OCI-LY3 (cell line): ENCODE measurements at regions not wholly inside any gene's neighbourhood (a gene's known extent, or its start where the extent isn't known, plus 50 kb on each side); places are given as distances from the start of the nearest gene placed in this dataset.

Experiments
- H2AFZ ChIP-seq: fragments of 200-600, 300-600 bp; shearing (Covaris generic); 2 replicates; pipeline ENCODE4 v1.6.0; 2014; ENCODE audit warnings: antibody characterized with exemption, low read depth, low read length
- H3K27ac ChIP-seq: fragments of 200-600, 300-600 bp; sonication (generic); 2 replicates; pipeline ENCODE4 v1.5.1; 2014; ENCODE audit warnings: mild to moderate bottlenecking, low read length, moderate library complexity, mixed read lengths
- H3K27me3 ChIP-seq: fragments of 200-600, 300-600 bp; sonication (generic); 2 replicates; pipeline ENCODE4 v1.6.1; 2014; ENCODE audit warnings: low read depth, low read length, mixed read lengths
- H3K36me3 ChIP-seq: fragments of 200-600, 300-600 bp; sonication (generic); replicated peaks from 2 replicates; pipeline ENCODE3; 2014; ENCODE audit warnings: low read depth, low read length, mixed read lengths
- H3K4me1 ChIP-seq: fragments of 300-600, 200-600 bp; sonication (generic); 2 replicates; pipeline ENCODE4 v1.6.1; 2014; ENCODE audit warnings: low read length, mixed read lengths
- H3K4me2 ChIP-seq: fragments of 200-600, 300-600 bp; sonication (generic); 2 replicates; pipeline ENCODE4 v1.6.1; 2014; ENCODE audit warnings: low read length, mixed read lengths
- H3K4me3 ChIP-seq: fragments of 300-600, 200-600 bp; sonication (generic); 2 replicates; pipeline ENCODE4 v1.5.1; 2014; ENCODE audit warnings: antibody characterized with exemption, mild to moderate bottlenecking, low read length, moderate library complexity
- H3K79me2 ChIP-seq: fragments of 300-600, 200-600 bp; shearing (Covaris generic); 2 replicates; pipeline ENCODE4 v1.6.1; 2014; ENCODE audit warnings: mild to moderate bottlenecking, low read length, mixed read lengths
- H3K9ac ChIP-seq: fragments of 300-600, 200-600 bp; shearing (Covaris generic); 2 replicates; pipeline ENCODE4 v1.6.0; 2014; ENCODE audit warnings: mild to moderate bottlenecking, low read length, moderate library complexity
- H3K9me3 ChIP-seq: fragments of 200-600, 300-600 bp; shearing (Covaris generic); 2 replicates; pipeline ENCODE4 v1.6.1; 2014; ENCODE audit warnings: low read length, mixed read lengths; ENCODE audit not compliant: insufficient read depth
- H4K20me1 ChIP-seq: fragments of 200-600, 300-600 bp; sonication (generic); 2 replicates; pipeline ENCODE4 v1.6.1; 2016; ENCODE audit warnings: low read length, mixed read lengths; ENCODE audit not compliant: insufficient read depth
- CTCF ChIP-seq: fragments of 200-600, 300-600 bp; sonication (generic); IDR thresholded peaks from 2 replicates; pipeline ENCODE4 v1.5.1; 2014; ENCODE audit warnings: antibody characterized with exemption, low read length, low read depth
- EZH2phosphoT487 ChIP-seq: fragments of 200-600 bp; shearing (Covaris generic); IDR thresholded peaks from 2 replicates; pipeline ENCODE4 v1.6.1; 2018; ENCODE audit warnings: antibody characterized with exemption, mixed run types, low read depth

- Histone ChIP-seq H3K27ac (no peak overlapping the region), H3K9me3 (peaks cover 5% of the 10 kb centered on the region), H3K36me3 (peaks cover 6% of the 10 kb centered on the region), H3K9ac (no peak overlapping the region), H2AFZ (no peak overlapping the region), H3K4me2 (no peak overlapping the region), H4K20me1 (no peaks in the 10 kb centered on the region), H3K4me1 (no peaks in the 10 kb centered on the region), H3K79me2 (no peaks in the 10 kb centered on the region), H3K4me3 (no peak overlapping the region), H3K27me3 (no peaks in the 10 kb centered on the region)
- no peak for TF ChIP-seq EZH2phosphoT487
- no peak for TF ChIP-seq CTCF
Observed at GRCh38 chr6:48307573-48307972, 196.6 kb upstream of the PTCHD4 start.

- H3K9me3 ChIP-seq, result no peaks in the 10 kb centered on the region
- no peak overlapping the region for H2AFZ ChIP-seq
- no peaks in the 10 kb centered on the region for H3K27me3 ChIP-seq
- H3K79me2 ChIP-seq, result no peaks in the 10 kb centered on the region
- no peak overlapping the region for H3K9ac ChIP-seq
- no peaks in the 10 kb centered on the region for H4K20me1 ChIP-seq
- H3K4me1 ChIP-seq, result no peaks in the 10 kb centered on the region
- H3K27ac ChIP-seq, result no peak overlapping the region
- H3K36me3 ChIP-seq, result no peaks in the 10 kb centered on the region
- TF ChIP-seq EZH2phosphoT487, result no peak
- H3K4me2 ChIP-seq, result no peak overlapping the region
- no peak overlapping the region for H3K4me3 ChIP-seq
Observed at GRCh38 chr6:48290595-48290994, 179.6 kb upstream of the PTCHD4 start.

- H3K79me2 ChIP-seq, result no peaks in the 10 kb centered on the region
- H4K20me1 ChIP-seq, result no peaks in the 10 kb centered on the region
- H3K9ac ChIP-seq, result no peak overlapping the region
- H3K4me2 ChIP-seq, result no peak overlapping the region
- H3K4me3 ChIP-seq, result no peak overlapping the region
- no peaks in the 10 kb centered on the region for H3K9me3 ChIP-seq
- no peak overlapping the region for H2AFZ ChIP-seq
- TF ChIP-seq CTCF (no peak), EZH2phosphoT487 (no peak)
- H3K4me1 ChIP-seq, result no peaks in the 10 kb centered on the region
- H3K36me3 ChIP-seq, result no peaks in the 10 kb centered on the region
- no peak overlapping the region for H3K27ac ChIP-seq
- H3K27me3 ChIP-seq, result no peaks in the 10 kb centered on the region
Observed at GRCh38 chr6:48289841-48290240, 178.8 kb upstream of the PTCHD4 start.

DNA sequence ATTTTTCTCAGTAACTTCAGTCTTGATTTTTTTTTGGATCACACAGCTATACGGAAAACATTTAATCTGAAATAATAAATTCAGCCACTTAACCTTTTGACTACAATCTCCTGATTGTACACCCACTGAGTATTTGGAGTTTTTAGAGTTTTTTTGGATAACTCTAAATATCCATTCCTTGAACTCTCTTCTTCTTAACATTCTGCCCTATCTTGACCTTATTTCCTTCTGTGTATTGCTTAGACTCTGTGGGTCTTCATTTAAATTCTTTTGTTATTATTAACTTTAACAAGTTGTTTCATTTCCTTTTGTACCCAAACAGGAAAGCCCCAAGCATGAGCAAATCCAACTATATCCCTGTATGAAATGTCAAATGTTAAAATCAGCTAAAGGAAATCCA, 170.2 kb upstream of the PTCHD4 start:
- no peaks in the 10 kb centered on the region for H3K79me2 ChIP-seq

More for the DNA sequence above, 170.2 kb upstream of the PTCHD4 start:
- no peaks in the 10 kb centered on the region for H3K27me3 ChIP-seq
- H2AFZ ChIP-seq, result no peak overlapping the region
- H3K9ac ChIP-seq, result no peak overlapping the region
- H4K20me1 ChIP-seq, result no peaks in the 10 kb centered on the region
- no peaks in the 10 kb centered on the region for H3K9me3 ChIP-seq
- H3K4me2 ChIP-seq, result no peak overlapping the region
- H3K36me3 ChIP-seq, result no peaks in the 10 kb centered on the region
- TF ChIP-seq CTCF, result no peak
- TF ChIP-seq EZH2phosphoT487, result no peak
- H3K27ac ChIP-seq, result no peak overlapping the region
- H3K4me3 ChIP-seq, result no peak overlapping the region
- H3K4me1 ChIP-seq, result peaks cover 3% of the 10 kb centered on the region; the same call in 1 of the 2 replicates
